Activated naive CD4-positive, alpha-beta T cell treated with anti-CD3 and anti-CD28 coated beads, Interleukin-2, amount 50 U/mL, for 72 hours (primary cell): ENCODE measurements at regions not wholly inside any gene's neighbourhood (a gene's known extent, or its start where the extent isn't known, plus 50 kb on each side); places are given as distances from the start of the nearest gene placed in this dataset.
"Not testable (repeated sequence)": the region's sequence is repeated elsewhere in the genome, so short reads cannot be mapped to it uniquely, and the experiment has no call there.

ENCODE experiments used
- ATAC-seq, 2 donors: fragments of 150-1000 bp; cut with Tn5 transposase; 2 replicates each; pipeline ENCODE4 v1.10.0; 2021; ENCODE audit warnings: mild to moderate bottlenecking in 2 of 2, moderate library complexity in 2 of 2
- DNase-seq, 2 donors: peaks; one replicate each; pipeline ENCODE4 v3.0.0; 2021 to 2022; ENCODE audit warnings: low spot score in 2 of 2
- H3K27ac Mint-ChIP-seq, 2 donors: one replicate each; pipeline ENCODE4 v1.8.0; 2022; ENCODE audit warnings: mild to moderate bottlenecking in 2 of 2, mixed read lengths in 2 of 2
- H3K36me3 Mint-ChIP-seq, 2 donors: one replicate each; pipeline ENCODE4 v1.8.0; 2022; ENCODE audit warnings: mixed read lengths in 2 of 2
- H3K9me3 Mint-ChIP-seq, 2 donors: one replicate each; pipeline ENCODE4 v1.8.0; 2022; ENCODE audit warnings: mixed read lengths in 2 of 2

DNA sequence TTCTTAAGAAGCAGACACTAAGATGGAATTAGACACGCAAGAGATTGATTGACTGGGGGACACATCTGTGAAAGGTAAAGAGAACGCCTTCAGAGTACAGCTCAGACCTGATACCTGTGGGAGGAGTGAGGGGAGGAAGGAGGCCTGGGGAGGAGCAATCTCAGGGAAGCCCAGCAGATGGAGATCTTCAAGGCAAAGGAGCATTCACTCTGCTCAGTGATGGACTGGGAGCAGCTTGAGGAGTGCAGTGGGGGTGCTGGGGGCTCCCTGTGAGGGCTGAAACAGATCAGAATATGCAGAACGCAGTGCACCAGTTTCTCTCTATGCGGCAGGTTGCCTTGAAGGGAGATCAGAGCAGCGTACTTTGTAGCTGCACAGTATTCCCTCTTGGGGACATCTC is 103.7 kb upstream of the ATP8B1 start:
- ATAC-seq (no peak), DNase-seq (no peak)
- Mint-ChIP-seq H3K36me3 (no peaks in the 10 kb centered on the region), H3K27ac (no peak overlapping the region), H3K9me3 (no peaks in the 10 kb centered on the region)

DNA sequence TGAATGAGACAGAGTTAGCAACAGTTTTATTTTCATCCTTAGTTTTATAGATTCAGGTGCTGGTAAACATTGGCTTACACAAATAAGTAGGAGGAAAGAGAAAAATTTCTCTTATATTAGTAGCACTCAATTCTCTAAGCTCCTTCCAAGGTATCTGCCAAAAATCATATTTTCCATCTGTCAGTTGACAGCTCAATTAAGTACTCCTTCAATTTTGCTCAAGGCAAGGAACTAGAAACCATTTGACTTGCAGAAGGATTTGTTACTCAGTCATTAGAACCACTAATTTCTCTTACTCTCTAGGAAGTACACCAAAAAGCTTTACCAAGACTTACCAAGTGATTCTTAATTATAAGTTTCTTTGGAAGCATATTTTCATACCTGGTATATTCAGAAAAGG is 101.4 kb upstream of the ATP8B1 start:
- Mint-ChIP-seq H3K9me3 (no peaks in the 10 kb centered on the region), H3K36me3 (no peaks in the 10 kb centered on the region), H3K27ac (no peak overlapping the region)
- DNase-seq = no peak
- ATAC-seq = no peak

DNA sequence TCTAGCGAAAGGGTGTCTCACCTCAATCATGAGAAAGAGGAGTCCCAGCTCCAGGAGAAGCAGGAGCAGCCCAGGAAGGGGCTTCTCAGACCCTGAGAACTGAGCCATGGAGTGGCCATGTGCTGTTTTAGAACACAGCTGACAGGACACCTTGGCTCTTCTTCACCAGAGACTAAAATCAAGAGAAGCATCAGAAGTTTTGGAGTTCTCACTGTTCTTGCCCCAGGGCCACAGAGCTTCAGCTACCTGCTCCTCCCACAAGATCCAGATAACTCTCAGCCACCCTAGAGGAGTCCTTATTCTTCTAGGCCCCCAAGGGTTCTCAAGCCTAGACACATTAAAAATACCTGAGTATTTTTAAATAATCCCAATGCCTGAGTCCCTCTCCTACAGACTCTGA is 99.6 kb upstream of the ATP8B1 start:
- Mint-ChIP-seq H3K9me3 (no peaks in the 10 kb centered on the region), H3K27ac (no peak overlapping the region), H3K36me3 (no peaks in the 10 kb centered on the region)
- ATAC-seq (no peak), DNase-seq (no peak)

GRCh38 chr18:57901825-57902589 is 98.9 kb upstream of the ATP8B1 start:
- Mint-ChIP-seq H3K27ac (no peak overlapping the region), H3K36me3 (no peaks in the 10 kb centered on the region), H3K9me3 (no peaks in the 10 kb centered on the region)
- no peak for DNase-seq
- ATAC-seq = no peak

DNA sequence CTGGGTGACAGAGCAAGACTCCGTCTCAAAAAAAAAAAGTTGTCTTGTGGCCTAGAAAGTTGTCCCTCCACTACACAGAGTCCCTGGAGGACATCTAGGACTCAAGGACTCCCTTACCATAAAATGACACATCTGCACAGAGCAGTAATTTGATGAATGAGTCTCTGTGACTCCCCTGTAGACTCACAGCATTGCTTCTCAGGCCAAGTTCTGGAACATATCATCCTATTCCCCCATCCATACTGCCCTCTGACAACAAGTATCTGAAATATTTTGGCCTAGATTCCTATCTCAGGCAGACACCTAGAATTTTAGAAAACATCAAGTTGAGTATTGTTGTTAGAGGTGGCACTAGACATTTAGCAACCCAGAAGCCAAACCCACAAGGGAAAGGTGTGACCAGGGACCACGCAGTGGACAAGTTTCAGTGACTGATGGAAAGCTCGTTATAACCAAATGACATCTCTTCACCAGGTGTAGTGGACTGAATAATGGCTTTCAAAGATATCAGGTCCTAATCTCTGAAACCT is 97.9 kb upstream of the ATP8B1 start:
- H3K9me3 Mint-ChIP-seq = no peaks in the 10 kb centered on the region
- H3K27ac Mint-ChIP-seq = no peak overlapping the region
- ATAC-seq = no peak
- no peak for DNase-seq
- no peaks in the 10 kb centered on the region for H3K36me3 Mint-ChIP-seq

GRCh38 chr18:57898506-57899124 is 95.5 kb upstream of the ATP8B1 start:
- ATAC-seq (no peak), DNase-seq (no peak)
- Mint-ChIP-seq H3K36me3 (no peaks in the 10 kb centered on the region), H3K27ac (no peak overlapping the region), H3K9me3 (no peaks in the 10 kb centered on the region)

- DNase-seq (no peak), ATAC-seq (no peak)
- peaks cover 0 to 11% of the 10 kb centered on the region in 2 donors for H3K9me3 Mint-ChIP-seq
- H3K36me3 Mint-ChIP-seq = peaks cover 0 to 5% of the 10 kb centered on the region in 2 donors
- H3K27ac Mint-ChIP-seq = no peak overlapping the region
These were observed 92.1 kb upstream of the ATP8B1 start for GRCh38 chr18:57895182-57895581.

DNA sequence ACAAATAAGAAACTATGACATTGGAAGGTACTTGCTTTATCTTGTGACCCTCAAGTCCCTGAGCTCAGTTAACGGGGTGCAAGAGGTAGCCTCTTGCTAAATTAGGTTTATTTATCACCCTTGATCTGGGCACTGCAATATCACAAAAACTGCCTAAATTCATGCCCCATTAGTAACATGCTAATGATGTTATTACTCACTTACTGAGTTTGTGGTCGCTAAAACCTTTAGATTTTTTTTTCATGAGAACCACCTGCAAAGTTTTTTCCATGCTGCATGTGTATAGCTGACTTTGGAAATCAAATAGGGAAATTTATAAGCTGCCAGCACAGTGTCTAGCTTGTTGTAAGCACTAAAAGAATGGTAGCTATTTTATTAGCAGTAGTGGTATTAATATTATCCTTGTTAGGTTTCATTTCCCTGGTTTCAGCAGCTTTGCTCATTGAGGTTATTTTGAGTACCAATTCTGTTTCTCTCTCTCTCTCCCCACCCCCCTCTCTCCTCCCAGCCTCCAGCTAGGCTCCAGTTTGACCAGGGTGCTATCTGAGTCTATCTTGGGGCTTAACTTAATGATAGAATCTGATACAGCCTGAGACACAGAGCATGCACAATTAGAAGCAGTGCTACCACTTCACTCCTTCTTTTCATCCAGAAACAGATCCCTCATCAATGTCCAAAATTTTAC is 88.7 kb upstream of the ATP8B1 start:
- no peak overlapping the region for H3K27ac Mint-ChIP-seq
- no peak for DNase-seq
- H3K9me3 Mint-ChIP-seq = peaks cover 0 to 18% of the 10 kb centered on the region in 2 donors
- no peak for ATAC-seq
- H3K36me3 Mint-ChIP-seq = peaks cover 0 to 5% of the 10 kb centered on the region in 2 donors

DNA sequence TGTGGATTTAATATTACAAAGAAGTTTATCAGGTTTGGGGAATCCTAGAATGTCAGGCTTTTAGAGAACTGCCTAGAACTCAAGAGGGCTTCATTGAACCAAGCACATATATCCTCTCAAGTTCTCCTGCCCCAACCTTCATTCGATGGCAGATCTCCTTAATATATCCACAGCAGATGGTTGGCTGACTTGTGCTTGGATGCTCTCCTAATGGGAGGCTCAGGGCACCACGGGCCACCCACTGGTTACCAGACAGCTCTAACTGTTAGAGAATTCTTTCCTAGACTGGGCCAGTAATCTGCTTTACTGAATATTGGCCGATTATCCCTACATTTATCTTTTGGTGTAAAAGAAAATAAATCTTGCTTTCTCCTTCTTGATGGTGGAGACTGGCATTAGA is 87.2 kb upstream of the ATP8B1 start:
- Mint-ChIP-seq H3K27ac (no peak overlapping the region), H3K36me3 (peaks cover 0 to 5% of the 10 kb centered on the region in 2 donors), H3K9me3 (peaks cover 0 to 18% of the 10 kb centered on the region in 2 donors)
- DNase-seq = no peak
- ATAC-seq = no peak

DNA sequence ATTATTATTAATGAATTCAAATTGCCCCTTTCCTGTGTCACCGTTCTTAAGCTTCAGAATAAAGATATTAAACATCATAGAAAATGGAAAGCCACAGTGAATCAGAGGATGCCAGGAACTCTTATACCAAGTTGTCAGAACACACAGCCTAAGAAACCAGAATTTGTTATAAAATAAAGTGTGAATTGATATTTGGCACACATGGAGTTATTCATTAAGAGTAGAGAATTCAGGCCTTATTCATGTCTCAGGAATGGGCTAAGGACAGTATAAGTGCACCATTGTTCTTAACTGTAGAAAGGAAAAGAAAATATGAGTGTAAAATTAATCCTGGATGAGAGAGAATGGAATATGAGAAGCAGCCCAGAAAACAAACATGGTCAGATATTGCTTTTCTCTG is 86.7 kb upstream of the ATP8B1 start:
- Mint-ChIP-seq H3K27ac (no peak overlapping the region), H3K9me3 (peaks cover 0 to 18% of the 10 kb centered on the region in 2 donors), H3K36me3 (peaks cover 0 to 5% of the 10 kb centered on the region in 2 donors)
- ATAC-seq = no peak
- no peak for DNase-seq

GRCh38 chr18:57887543-57888383 is 84.6 kb upstream of the ATP8B1 start:
- no peak for ATAC-seq
- H3K27ac Mint-ChIP-seq = no peak overlapping the region
- H3K36me3 Mint-ChIP-seq = peaks cover 0 to 5% of the 10 kb centered on the region in 2 donors
- no peak for DNase-seq
- H3K9me3 Mint-ChIP-seq = peaks cover 0 to 18% of the 10 kb centered on the region in 2 donors

GRCh38 chr18:57885931-57886330 is 82.8 kb upstream of the ATP8B1 start:
- Mint-ChIP-seq H3K9me3 (peaks cover 0 to 13% of the 10 kb centered on the region in 2 donors), H3K27ac (no peak overlapping the region), H3K36me3 (no peaks in the 10 kb centered on the region)
- DNase-seq (no peak), ATAC-seq (no peak)

- Mint-ChIP-seq H3K9me3 (peaks cover 5 to 14% of the 10 kb centered on the region in 2 donors), H3K36me3 (no peaks in the 10 kb centered on the region), H3K27ac (no peak overlapping the region)
- DNase-seq (no peak), ATAC-seq (no peak)
These were observed 79.3 kb upstream of the ATP8B1 start for GRCh38 chr18:57882465-57882864.

DNA sequence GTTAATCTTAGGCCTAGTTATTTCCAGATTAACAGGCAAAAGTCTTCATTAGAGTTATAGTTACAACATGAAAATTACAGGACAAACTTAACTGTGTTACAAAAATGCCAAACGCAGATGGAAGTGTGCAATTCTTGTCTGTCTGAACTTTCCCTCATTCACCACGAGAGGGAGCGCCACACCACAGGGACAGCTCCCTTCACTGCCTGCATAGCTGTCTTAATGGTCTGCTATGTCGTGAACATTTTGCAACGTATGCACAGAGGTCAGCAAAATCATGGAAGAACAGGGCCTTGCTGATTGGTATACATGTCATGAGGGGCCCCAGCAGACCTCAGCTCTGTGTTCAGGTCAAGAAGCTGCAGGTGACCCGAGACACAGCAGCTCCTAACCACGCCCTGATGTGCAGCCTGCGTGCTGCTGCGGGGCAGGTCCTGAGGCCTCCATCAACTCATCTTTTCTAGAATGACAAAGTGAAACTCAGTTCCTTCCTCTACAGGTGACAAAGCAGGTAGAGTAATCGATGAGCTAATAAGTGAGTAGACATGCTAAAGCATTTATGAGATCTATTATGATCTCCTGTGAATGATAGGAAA is 78.8 kb upstream of the ATP8B1 start:
- Mint-ChIP-seq H3K9me3 (peaks cover 9 to 14% of the 10 kb centered on the region in 2 donors), H3K36me3 (no peaks in the 10 kb centered on the region), H3K27ac (no peak overlapping the region)
- DNase-seq (peak in 1 of 2 donors; percentile 59), ATAC-seq (peak; percentile 60 to 75)

DNA sequence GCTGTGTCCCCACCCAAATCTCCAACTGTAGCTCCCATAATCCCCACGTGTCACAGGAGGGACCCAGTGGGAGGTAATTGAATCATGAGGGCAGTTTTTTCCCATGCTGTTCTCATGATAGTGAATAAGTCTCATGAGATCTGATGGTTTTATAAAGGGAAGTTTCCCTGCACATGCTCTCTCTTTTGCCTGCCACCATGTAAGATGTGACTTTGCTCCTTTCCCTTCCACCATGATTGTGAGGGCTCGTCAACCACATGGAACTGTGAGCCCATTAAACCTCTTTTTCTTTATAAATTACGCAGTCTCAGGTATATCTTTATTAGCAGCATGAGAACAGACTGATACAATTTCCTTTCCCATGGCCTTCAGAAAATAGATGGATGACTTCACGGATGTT is 76.8 kb upstream of the ATP8B1 start:
- not testable (repeated sequence) for ATAC-seq, DNase-seq, H3K36me3 Mint-ChIP-seq, H3K27ac Mint-ChIP-seq
- H3K9me3 Mint-ChIP-seq = peaks cover 13 to 14% of the 10 kb centered on the region in 2 donors

GRCh38 chr18:57869221-57869620 is 66.1 kb upstream of the ATP8B1 start:
- H3K36me3 Mint-ChIP-seq = peaks cover 10 to 13% of the 10 kb centered on the region in 2 donors
- no peak overlapping the region for H3K27ac Mint-ChIP-seq
- peaks cover 12 to 23% of the 10 kb centered on the region in 2 donors for H3K9me3 Mint-ChIP-seq
- DNase-seq (no peak), ATAC-seq (no peak)
